Keratinocyte (primary cell): ENCODE measurements at regions not wholly inside any gene's neighbourhood (a gene's known extent, or its start where the extent isn't known, plus 50 kb on each side); places are given as distances from the start of the nearest gene placed in this dataset.

Experiments used
- DNase-seq: peaks from one replicate; pipeline ENCODE4 v3.0.0-alpha.2; 2011; ENCODE audit warnings: low read depth, missing footprints, low spot score
- FAIRE-seq: peaks from 2 replicates; lab custom pipeline; 2011; peaks lifted over from hg19 to GRCh38; lab: Jason Lieb, UNC
- H2AFZ ChIP-seq: 2 replicates; pipeline ENCODE4 v1.6.0; 2012; ENCODE audit warnings: low read length, control low read depth, inconsistent platforms; ENCODE audit not compliant: control insufficient read depth
- H3K27ac ChIP-seq: 2 replicates; pipeline ENCODE4 v1.5.1; 2011; ENCODE audit warnings: low read length; ENCODE audit not compliant: control insufficient read depth, insufficient read depth
- H3K27me3 ChIP-seq: 3 replicates; pipeline ENCODE4 v1.6.0; 2011; ENCODE audit warnings: low read length; ENCODE audit not compliant: control insufficient read depth, insufficient read depth; ENCODE audit errors: extremely low read depth
- H3K36me3 ChIP-seq, 2 experiments: 2 replicates in 1 of 2; 3 replicates in 1 of 2; pipeline ENCODE4 v1.5.1; 2011; ENCODE audit warnings: low read length in 2 of 2, mild to moderate bottlenecking in 1 of 2; ENCODE audit not compliant: control insufficient read depth in 2 of 2, insufficient read depth in 2 of 2; ENCODE audit errors: extremely low read depth in 1 of 2
- H3K4me1 ChIP-seq: 3 replicates; pipeline ENCODE4 v1.5.1; 2011; ENCODE audit warnings: low read length; ENCODE audit not compliant: control insufficient read depth, insufficient read depth; ENCODE audit errors: extremely low read depth
- H3K4me2 ChIP-seq: 3 replicates; pipeline ENCODE4 v1.6.0; 2011; ENCODE audit warnings: low read depth, low read length; ENCODE audit not compliant: control insufficient read depth, insufficient read depth; ENCODE audit errors: extremely low read depth
- H3K4me3 ChIP-seq, 3 experiments: fragments of 200-600 bp in 1 of 3; sonication (generic) in 1 of 3; 2 replicates in 2 of 3; 3 replicates in 1 of 3; pipeline ENCODE4 v1.5.1; 2011 to 2016; ENCODE audit warnings: low read length in 3 of 3, mild to moderate bottlenecking in 3 of 3, control low read depth in 2 of 3, inconsistent platforms in 1 of 3, low read depth in 1 of 3, mixed read lengths in 1 of 3, mixed run types in 1 of 3, moderate library complexity in 1 of 3; ENCODE audit not compliant: control insufficient read depth in 2 of 3, insufficient read depth in 2 of 3; ENCODE audit errors: extremely low read depth in 1 of 3
- H3K79me2 ChIP-seq: 2 replicates; pipeline ENCODE4 v1.6.0; 2012; ENCODE audit warnings: low read length; ENCODE audit not compliant: control insufficient read depth, insufficient read depth
- H3K9ac ChIP-seq: 3 replicates; pipeline ENCODE4 v1.6.0; 2011; ENCODE audit warnings: low read length; ENCODE audit not compliant: control insufficient read depth, insufficient read depth; ENCODE audit errors: extremely low read depth
- H3K9me1 ChIP-seq: 3 replicates; pipeline ENCODE4 v1.6.0; 2011; ENCODE audit warnings: low read length; ENCODE audit not compliant: control insufficient read depth, insufficient read depth; ENCODE audit errors: extremely low read depth
- H3K9me3 ChIP-seq: 2 replicates; pipeline ENCODE4 v1.5.1; 2012; ENCODE audit warnings: low read depth, low read length; ENCODE audit not compliant: control insufficient read depth
- H4K20me1 ChIP-seq: 3 replicates; pipeline ENCODE4 v1.6.0; 2011; ENCODE audit warnings: low read length; ENCODE audit not compliant: control insufficient read depth, insufficient read depth; ENCODE audit errors: extremely low read depth
- CTCF ChIP-seq, 3 experiments: IDR thresholded peaks in 1 of 3; conservative IDR thresholded peaks in 1 of 3; optimal IDR thresholded peaks in 1 of 3; 2 replicates in 2 of 3; 3 replicates in 1 of 3; pipeline versions ENCODE3 to v1.5.1; 2011; ENCODE audit warnings: low read length in 3 of 3, mild to moderate bottlenecking in 3 of 3, moderate library complexity in 2 of 3, control low read depth in 1 of 3, inconsistent platforms in 1 of 3; ENCODE audit not compliant: insufficient read depth in 2 of 3; ENCODE audit errors: extremely low read depth in 1 of 3
- EZH2 ChIP-seq: IDR thresholded peaks from one replicate; pipeline ENCODE4 v1.6.1; 2012; ENCODE audit warnings: inconsistent platforms, mild to moderate bottlenecking, low read length, moderate library complexity
- dilution Hi-C: fragments of 300-500 bp; cut with MboI; formaldehyde crosslinking; loops from one replicate; pipeline ENCODE4 v1.7.0; 2020; ENCODE audit warnings: low sequenced_read_pairs; ENCODE audit not compliant: extremely low pct_ligation_motif_present

DNA sequence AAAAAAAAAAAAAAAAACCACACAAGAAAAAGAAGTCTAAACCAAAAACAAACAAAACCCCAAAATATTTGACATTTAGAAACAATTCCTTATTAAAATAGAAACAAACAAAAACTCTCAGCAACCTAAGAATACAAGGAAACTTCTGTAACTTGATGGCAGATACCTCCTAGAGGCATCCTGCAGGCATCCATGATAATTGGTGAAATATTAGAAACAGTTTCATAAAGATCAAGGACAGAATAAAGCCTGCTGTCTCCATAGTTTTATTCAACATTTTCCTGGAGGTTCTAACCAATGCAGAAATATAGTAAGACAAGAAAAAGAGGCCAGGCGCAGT is 63.0 kb upstream of the TRPM1 start:
- Histone ChIP-seq H3K27ac (peak overlapping the region; percentile 49), H3K79me2 (no peaks in the 10 kb centered on the region), H3K27me3 (no peaks in the 10 kb centered on the region), H3K9ac (no peak overlapping the region), H4K20me1 (no peaks in the 10 kb centered on the region), H3K4me2 (peak overlapping the region; percentile 47), H3K4me1 (peaks cover 18% of the 10 kb centered on the region), H3K36me3 (no peaks in the 10 kb centered on the region), H2AFZ (no peak overlapping the region), H3K9me1 (no peaks in the 10 kb centered on the region), H3K4me3 (no peak overlapping the region), H3K9me3 (no peaks in the 10 kb centered on the region)
- TF ChIP-seq CTCF (optimal IDR thresholded peaks at IDR 0.05 in 1 of 3, IDR thresholded peaks at IDR 0.05 in 1 of 3, conservative IDR thresholded peaks at IDR 0.05 in 1 of 3; ENCODE audit: extremely low read depth in 1 of 3, insufficient read depth in 2 of 3, low read length in 3 of 3) (no peak), EZH2 (no peak)
- peak; percentile 34 for FAIRE-seq
- no peak for DNase-seq
- dilution Hi-C loops: no loop called here

DNA sequence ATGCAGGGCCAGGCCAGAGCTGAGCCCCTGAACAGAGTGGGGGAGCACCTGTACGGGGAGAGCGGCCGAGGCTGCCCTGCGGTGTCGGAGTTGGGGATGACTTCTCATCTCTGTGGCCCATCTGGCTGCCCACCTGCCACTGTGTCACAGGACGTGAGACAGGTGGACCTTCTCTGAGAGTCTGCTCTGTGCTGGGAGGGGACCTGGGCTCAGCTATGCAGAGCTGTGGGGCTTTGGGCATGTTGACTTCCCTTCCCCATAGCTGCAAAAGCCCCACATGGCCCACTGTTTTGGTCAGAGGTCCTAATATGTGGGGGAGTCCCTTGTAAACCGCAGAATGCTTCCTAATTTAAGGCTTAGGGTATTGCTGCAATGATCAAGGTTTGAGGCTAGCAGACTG is 68.0 kb upstream of the TRPM1 start:
- Histone ChIP-seq H2AFZ (no peak overlapping the region), H3K27me3 (no peaks in the 10 kb centered on the region), H3K79me2 (no peaks in the 10 kb centered on the region), H4K20me1 (no peaks in the 10 kb centered on the region), H3K4me3 (no peak overlapping the region), H3K4me2 (no peak overlapping the region), H3K4me1 (peaks cover 3% of the 10 kb centered on the region), H3K9me1 (no peaks in the 10 kb centered on the region), H3K27ac (no peak overlapping the region), H3K36me3 (no peaks in the 10 kb centered on the region), H3K9ac (no peak overlapping the region), H3K9me3 (no peaks in the 10 kb centered on the region)
- no peak for DNase-seq
- FAIRE-seq: no peak
- dilution Hi-C loops: no loop called here
- TF ChIP-seq EZH2 (no peak), CTCF (optimal IDR thresholded peaks at IDR 0.05 in 1 of 3, IDR thresholded peaks at IDR 0.05 in 1 of 3, conservative IDR thresholded peaks at IDR 0.05 in 1 of 3; ENCODE audit: extremely low read depth in 1 of 3, insufficient read depth in 2 of 3, low read length in 3 of 3) (no peak)
